WERI-Rb-1 (cell line): ENCODE measurements at regions not wholly inside any gene's neighbourhood (a gene's known extent, or its start where the extent isn't known, plus 50 kb on each side); places are given as distances from the start of the nearest gene placed in this dataset.

Experiments
- DNase-seq: peaks from one replicate; pipeline ENCODE4 v3.0.0-alpha.2; 2020
- H3K27ac ChIP-seq: fragments of 250-450 bp; sonication (Bioruptor Pico); 2 replicates; pipeline ENCODE4 v1.5.1; 2020; ENCODE audit warnings: mild to moderate bottlenecking, moderate library complexity
- H3K27me3 ChIP-seq: fragments of 250-450 bp; sonication (Bioruptor Pico); 2 replicates; pipeline ENCODE4 v1.5.1; 2021; ENCODE audit warnings: mild to moderate bottlenecking, low read depth, moderate library complexity; ENCODE audit not compliant: insufficient read depth, severe bottlenecking
- H3K36me3 ChIP-seq: fragments of 250-450 bp; sonication (Bioruptor Pico); 2 replicates; pipeline ENCODE4 v1.5.1; 2020; ENCODE audit warnings: mild to moderate bottlenecking, moderate library complexity
- H3K4me3 ChIP-seq: 2 replicates; pipeline ENCODE4 v1.5.1; 2011; ENCODE audit warnings: low read depth, mild to moderate bottlenecking, control low read depth, low read length
- H3K9me3 ChIP-seq: fragments of 250-450 bp; sonication (Bioruptor Pico); 2 replicates; pipeline ENCODE4 v1.5.1; 2021; ENCODE audit warnings: mild to moderate bottlenecking, moderate library complexity; ENCODE audit not compliant: severe bottlenecking
- TF ChIP-seq, protein P1 (sequence below): IDR thresholded peaks from 2 replicates; pipeline ENCODE4 v1.5.1; 2011; ENCODE audit warnings: low read depth, mild to moderate bottlenecking, control low read depth, inconsistent platforms, low read length

DNA sequence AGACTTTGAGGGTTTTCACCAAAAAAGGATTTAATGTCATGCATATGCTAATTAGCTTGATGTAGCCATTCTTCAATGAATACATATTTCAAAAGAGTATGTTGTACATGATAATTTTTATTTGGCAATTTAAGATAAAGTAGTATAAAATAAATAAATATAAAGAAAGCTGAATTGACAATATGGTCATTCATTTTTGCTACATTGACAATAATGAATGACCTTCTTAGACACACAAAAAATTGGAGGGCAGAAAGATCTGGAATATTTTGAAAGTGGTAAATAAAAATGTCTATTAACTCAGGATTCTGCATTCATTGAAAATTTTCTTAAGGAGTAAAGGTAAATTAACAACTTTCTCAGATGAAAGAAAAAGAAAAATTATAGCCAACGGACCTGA, 324.8 kb upstream of the FTMT start:
- no peak overlapping the region for H3K4me3 ChIP-seq
- H3K9me3 ChIP-seq: no peaks in the 10 kb centered on the region
- DNase-seq: no peak
- no peaks in the 10 kb centered on the region for H3K27me3 ChIP-seq
- no peaks in the 10 kb centered on the region for H3K36me3 ChIP-seq
- H3K27ac ChIP-seq: no peak overlapping the region
- TF ChIP-seq, protein P1, sequence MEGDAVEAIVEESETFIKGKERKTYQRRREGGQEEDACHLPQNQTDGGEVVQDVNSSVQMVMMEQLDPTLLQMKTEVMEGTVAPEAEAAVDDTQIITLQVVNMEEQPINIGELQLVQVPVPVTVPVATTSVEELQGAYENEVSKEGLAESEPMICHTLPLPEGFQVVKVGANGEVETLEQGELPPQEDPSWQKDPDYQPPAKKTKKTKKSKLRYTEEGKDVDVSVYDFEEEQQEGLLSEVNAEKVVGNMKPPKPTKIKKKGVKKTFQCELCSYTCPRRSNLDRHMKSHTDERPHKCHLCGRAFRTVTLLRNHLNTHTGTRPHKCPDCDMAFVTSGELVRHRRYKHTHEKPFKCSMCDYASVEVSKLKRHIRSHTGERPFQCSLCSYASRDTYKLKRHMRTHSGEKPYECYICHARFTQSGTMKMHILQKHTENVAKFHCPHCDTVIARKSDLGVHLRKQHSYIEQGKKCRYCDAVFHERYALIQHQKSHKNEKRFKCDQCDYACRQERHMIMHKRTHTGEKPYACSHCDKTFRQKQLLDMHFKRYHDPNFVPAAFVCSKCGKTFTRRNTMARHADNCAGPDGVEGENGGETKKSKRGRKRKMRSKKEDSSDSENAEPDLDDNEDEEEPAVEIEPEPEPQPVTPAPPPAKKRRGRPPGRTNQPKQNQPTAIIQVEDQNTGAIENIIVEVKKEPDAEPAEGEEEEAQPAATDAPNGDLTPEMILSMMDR: no peak

DNA sequence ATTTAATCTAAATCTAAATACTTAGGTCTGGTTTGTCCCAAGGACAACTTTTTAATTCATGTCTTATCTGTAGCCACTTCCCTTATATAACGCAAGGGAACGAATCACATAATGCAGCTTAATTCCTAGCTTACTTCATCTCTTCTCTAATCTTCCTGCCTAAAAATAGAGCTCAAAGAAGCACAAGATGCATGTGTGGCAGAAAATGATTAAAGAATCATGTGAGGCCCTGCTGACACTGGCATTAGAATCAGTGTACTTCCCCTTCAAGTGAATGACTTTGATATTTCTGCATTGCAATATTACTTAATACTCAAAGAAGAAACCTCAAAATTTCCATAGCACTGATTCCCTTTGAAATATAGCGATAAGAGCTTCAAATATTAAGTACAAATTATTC, 317.9 kb upstream of the FTMT start:
- H3K27me3 ChIP-seq: no peaks in the 10 kb centered on the region
- H3K9me3 ChIP-seq: no peaks in the 10 kb centered on the region
- H3K27ac ChIP-seq: no peak overlapping the region
- no peak for DNase-seq
- H3K36me3 ChIP-seq: no peaks in the 10 kb centered on the region
- TF ChIP-seq, protein P1: no peak
- H3K4me3 ChIP-seq: no peak overlapping the region

DNA sequence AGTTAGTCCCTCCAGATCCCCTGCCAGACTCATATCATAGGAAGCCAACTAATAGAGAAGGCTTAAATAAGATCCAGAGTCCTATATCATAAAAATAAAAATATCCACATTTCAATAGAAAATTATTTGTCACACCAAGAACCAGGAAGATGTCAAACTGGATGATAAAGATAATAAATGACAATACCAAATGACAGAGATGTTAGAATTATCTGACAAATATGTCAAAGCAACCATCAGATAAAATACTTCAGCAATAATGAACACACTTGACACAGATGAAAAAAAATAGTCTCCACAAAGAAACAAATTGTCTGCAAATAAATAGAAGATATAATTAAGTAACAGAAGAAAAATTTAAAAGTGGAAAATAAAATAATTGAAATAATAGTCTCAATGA, 300.7 kb upstream of the FTMT start:
- Histone ChIP-seq H3K9me3 (no peaks in the 10 kb centered on the region), H3K27ac (no peak overlapping the region), H3K4me3 (no peak overlapping the region), H3K27me3 (no peaks in the 10 kb centered on the region), H3K36me3 (no peaks in the 10 kb centered on the region)
- TF ChIP-seq, protein P1: no peak
- DNase-seq: no peak

DNA sequence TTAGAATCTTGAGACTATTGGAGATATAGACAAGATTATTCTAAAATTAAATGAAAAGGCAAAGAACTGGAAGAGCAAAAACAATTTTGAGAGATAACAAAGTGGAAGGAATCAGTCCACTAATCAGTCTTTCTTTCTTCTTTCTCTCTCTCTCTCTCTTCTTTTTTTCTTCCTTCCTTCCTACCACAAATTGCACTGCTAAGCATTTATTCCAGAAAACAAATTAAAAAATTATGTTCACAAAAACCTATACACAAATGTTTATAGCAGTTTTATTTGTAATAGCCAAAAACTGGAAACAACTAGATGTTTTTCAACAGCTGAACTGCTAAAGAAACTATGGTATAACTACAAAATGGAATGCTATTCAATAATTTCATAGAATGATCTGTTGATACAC, 291.9 kb upstream of the FTMT start:
- no peak overlapping the region for H3K27ac ChIP-seq
- DNase-seq: no peak
- TF ChIP-seq, protein P1: no peak
- no peaks in the 10 kb centered on the region for H3K36me3 ChIP-seq
- H3K4me3 ChIP-seq: no peak overlapping the region
- no peaks in the 10 kb centered on the region for H3K9me3 ChIP-seq
- no peaks in the 10 kb centered on the region for H3K27me3 ChIP-seq

DNA sequence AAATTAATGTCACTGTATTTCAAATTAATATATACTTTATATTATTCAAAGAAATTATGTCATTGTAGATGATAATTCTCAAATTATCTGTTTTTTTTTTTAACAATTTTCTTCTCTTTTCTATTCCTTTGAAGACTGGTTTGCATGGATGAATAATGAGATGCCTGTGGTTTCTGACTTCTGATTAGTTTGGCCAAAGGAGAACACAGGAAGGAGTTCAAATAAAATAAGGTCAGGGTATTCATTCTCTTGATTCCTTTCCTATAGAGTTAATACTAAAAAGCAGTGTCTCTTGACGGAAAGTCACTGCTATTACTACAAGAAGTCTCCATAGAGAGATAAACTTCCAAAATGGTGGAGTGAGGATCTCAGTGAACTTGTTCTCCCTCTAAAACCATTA, 279.6 kb upstream of the FTMT start:
- Histone ChIP-seq H3K36me3 (no peaks in the 10 kb centered on the region), H3K27ac (no peak overlapping the region), H3K9me3 (no peaks in the 10 kb centered on the region), H3K27me3 (no peaks in the 10 kb centered on the region), H3K4me3 (no peak overlapping the region)
- TF ChIP-seq, protein P1: no peak
- no peak for DNase-seq

DNA sequence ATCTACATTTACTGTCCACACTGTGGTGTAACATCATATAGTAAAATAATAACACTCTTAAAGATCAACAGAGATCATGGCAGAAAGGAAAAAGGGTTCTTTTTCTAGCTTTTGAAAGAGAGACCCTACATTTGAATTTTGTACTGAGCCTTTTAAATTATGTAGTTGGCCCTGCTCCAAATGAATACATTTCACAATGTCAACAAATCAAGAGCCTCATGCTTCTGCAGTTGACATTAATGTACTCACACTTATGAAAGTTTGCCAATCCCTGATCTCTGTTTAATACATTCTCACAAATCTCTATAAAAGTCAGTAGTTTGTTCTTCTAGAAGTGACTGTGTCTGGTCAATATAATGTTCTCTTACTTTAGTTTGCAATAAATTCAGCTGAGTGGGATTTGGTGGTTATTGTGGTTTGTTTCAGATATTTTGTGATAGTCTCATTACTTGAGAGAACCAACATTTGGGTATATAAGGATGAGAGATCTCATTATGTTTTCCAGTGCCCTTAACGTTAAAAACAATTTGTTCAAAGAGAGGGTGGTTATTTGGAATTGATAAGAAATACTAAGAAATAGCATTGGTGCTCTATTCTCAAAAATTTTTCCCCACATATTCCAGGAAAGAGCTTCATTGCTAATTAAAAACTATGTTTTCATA, 277.8 kb upstream of the FTMT start:
- Histone ChIP-seq H3K9me3 (no peaks in the 10 kb centered on the region), H3K4me3 (no peak overlapping the region), H3K27me3 (no peaks in the 10 kb centered on the region), H3K27ac (no peak overlapping the region), H3K36me3 (no peaks in the 10 kb centered on the region)
- no peak for DNase-seq
- TF ChIP-seq, protein P1: no peak
